H4 (cell line): ENCODE measurements at regions not wholly inside any gene's neighbourhood (a gene's known extent, or its start where the extent isn't known, plus 50 kb on each side); places are given as distances from the start of the nearest gene placed in this dataset.

Experiments
- DNase-seq: peaks from one replicate; pipeline ENCODE4 v3.0.0-alpha.2; 2015; ENCODE audit warnings: low spot score

DNA sequence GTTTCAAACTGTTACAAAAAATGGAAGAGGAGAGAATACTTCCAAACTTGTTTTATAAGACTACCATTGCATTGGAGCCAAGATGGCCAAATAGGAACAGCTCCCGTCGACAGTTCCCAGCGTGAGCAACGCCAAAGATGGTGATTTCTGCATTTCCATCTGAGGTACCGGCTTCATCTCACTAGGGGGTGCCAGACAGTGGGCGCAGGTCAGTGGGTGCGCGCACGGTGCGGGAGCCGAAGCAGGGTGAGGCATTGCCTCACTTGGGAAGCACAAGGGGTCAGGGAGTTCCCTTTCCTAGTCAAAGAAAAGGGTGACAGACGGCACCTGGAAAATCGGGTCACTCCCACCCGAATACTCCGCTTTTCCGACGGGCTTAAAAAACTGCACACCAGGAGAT, 149.7 kb upstream of the POF1B start:
- peak; percentile 1 for DNase-seq

DNA sequence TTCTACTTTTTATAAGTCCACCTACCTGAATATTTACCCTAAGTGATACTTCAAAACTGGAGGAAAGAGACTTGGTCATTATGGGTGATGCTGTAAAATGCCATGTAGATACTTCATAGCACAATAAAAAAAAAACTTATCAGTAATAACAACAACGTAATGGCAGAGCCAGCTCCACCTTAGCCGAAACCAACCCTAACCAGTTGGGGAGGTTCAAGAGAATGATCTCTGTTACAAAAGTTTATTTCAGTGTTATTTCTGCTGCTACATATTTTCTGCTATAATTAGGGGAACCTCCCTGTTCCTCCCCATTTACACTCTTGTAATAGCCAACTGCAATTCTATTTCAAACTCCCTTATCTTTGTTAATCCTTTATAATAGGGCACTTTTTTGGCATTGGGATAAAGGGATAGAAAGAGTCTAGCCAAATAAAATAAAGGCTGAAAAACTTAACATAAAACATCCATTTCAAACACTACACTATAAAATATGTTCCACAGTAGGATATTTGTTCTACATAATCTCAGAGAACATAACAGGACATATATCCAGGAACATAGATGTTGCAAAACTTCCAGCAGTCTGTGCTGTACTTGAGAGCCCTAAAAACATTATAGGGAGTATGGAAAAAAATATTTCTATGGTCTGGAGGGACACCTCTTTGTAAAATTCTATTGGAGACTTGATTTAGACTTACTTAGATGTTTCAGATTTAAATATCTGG, 138.7 kb upstream of the POF1B start:
- DNase-seq = no peak

GRCh38 chrX:85516131-85516530, 136.7 kb upstream of the POF1B start:
- no peak for DNase-seq

- no peak for DNase-seq
Observed at GRCh38 chrX:85506871-85507270, 127.4 kb upstream of the POF1B start.

DNA sequence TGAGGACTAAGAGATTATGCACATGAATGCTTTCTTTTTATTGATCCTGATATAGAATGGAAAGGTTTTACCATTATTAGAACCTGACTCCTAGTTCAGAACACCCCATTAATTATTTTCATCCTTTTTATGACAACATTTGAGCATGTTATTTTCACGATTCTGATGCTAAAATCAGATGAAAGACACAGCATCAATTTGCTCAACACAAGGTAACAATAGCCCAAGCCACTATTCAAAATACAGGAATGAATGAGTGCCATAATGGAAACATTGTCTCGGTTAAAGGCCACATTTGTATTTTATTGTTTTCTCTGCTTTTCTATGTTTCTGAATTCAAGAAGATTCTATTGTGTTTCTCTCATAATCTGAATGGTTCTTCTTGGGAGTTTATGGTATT, 126.3 kb upstream of the POF1B start:
- no peak for DNase-seq

DNA sequence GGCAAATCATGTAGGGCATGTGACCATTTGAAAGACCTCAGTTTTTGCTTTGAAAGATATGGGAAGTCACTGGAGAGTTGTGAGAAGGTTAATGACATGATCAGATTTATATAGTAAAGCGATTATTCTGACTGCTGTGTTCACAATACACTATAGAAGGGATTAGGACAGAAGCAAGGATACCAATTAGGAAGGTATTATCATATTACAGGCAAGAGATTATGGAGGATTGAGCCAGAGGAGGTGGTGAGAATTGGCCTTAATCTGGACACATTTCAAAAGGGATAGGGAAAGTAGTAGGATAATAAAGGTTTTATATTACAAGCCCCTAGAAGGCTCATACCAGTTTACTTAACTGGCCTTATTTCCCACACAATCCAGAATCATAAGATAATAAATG, 124.9 kb upstream of the POF1B start:
- no peak for DNase-seq

DNA sequence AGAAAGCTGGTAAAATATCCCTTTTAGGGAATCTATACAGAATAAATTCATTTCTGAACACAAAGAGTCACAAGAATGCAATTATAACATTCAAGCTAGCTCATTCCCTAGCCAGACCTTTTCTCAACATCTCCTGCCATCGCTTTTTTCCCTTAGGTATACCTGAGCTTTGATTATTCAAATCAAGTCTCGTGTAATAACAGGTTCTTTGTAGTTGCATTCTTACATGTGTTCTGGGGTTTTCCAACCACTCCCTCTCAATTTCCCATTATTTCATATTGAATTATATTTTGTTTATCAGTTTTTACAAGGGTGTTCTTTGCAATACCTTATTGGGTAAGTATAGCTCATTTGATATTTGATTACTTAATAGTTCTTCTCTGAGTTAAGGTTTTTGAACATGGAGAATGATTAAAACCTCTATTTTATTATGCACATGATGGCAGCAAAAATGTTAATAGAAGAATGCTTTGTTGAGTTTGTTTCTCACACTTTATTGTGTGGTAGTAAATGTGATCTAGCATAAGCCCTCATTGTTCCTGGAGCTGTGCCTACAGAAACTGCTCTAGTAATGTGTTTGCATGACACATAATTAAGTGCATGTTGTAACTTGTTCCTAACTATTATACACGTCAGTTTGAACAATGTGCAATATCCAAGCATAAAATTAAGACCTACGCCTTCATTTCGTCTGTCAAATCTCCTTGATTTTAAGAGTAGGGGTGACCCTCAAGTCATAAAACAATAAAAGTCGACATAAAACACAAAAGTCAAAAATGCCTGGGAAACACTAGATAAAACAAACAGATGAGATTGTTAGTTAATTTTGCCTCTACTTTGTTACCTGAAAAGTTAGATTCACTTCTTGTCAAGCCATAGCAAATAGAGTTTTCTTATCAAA, 124.0 kb upstream of the POF1B start:
- DNase-seq = no peak

GRCh38 chrX:85501349-85501748, 121.9 kb upstream of the POF1B start:
- no peak for DNase-seq

- DNase-seq = no peak
Observed at GRCh38 chrX:85499400-85499799, 119.9 kb upstream of the POF1B start.

GRCh38 chrX:85493821-85494220, 114.4 kb upstream of the POF1B start:
- no peak for DNase-seq

- no peak for DNase-seq
Observed at GRCh38 chrX:85454295-85454694, 74.8 kb upstream of the POF1B start.

- DNase-seq = no peak
Observed at GRCh38 chrX:85444613-85445012, 65.1 kb upstream of the POF1B start.
